Hematopoietic multipotent progenitor cell treated with erythropoietin and hydrocortisone succinate and interleukin-3 and kit ligand, for 8 days (in vitro differentiated cells): ENCODE measurements at regions not wholly inside any gene's neighbourhood (a gene's known extent, or its start where the extent isn't known, plus 50 kb on each side); places are given as distances from the start of the nearest gene placed in this dataset.

Experiments used
- DNase-seq: peaks from one replicate; pipeline ENCODE4 v3.0.0-alpha.2; 2015

GRCh38 chr11:86193297-86194095, 51.1 kb upstream of the EED start:
- DNase-seq, result peak; percentile 95

GRCh38 chr11:86192519-86193257, 51.9 kb upstream of the EED start:
- no peak for DNase-seq

DNA sequence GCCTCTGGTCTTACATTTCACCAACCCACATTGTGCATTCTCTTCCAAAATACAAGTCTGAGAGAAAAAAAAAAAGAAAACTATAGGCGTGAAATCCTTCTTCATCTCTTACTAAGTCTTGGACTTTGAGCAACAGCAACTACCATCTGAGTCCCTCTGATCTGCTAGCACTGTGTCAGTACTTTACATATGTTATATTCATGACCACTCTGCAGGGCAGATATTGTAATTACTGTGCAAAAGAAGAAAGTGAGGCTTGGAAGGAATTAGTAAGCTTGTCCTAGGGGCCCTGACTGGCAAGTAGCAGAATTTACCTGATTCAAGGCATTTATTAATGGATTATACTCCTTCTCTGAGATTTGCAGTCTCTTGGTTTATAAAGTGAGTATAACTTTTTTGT, 52.7 kb upstream of the EED start:
- no peak for DNase-seq

GRCh38 chr11:86187027-86187426, 57.5 kb upstream of the EED start:
- no peak for DNase-seq

- no peak for DNase-seq
These were observed 58.2 kb upstream of the EED start for GRCh38 chr11:86186386-86186785.

- DNase-seq, result no peak
These were observed 59.2 kb upstream of the EED start for GRCh38 chr11:86185381-86185750.

DNA sequence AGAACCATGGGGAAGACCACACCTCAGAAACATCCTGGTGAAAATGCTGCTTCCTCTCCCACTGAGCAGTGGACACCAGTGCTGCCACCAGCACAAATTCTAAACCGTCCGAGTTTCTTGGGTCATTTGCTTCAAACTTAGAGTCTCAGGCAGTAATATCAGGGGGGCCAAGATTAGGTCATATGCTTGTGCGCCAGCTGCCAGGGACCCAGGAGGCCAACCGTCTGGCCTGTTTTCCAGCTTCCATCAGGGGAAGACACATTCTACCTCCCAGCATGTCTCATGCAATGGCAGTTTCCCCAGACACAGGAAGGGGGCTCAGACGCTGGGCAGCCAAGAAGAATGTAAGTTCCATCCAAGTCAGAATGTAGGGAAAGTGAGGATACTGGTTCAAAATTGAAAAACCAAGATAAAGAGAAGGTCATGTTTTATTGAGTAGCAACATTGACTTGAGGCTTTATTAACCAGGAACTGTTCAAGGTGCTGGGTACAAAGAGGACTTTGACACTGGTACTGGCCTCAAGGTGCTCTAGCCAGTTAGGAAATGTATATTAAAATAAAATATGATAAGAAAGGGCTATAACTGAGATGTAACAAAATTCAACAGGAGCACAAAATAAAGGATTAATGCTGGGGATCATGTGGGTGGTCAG, 59.7 kb upstream of the EED start:
- DNase-seq, result no peak

GRCh38 chr11:86183694-86184093, 60.9 kb upstream of the EED start:
- DNase-seq, result peak; percentile 37

DNA sequence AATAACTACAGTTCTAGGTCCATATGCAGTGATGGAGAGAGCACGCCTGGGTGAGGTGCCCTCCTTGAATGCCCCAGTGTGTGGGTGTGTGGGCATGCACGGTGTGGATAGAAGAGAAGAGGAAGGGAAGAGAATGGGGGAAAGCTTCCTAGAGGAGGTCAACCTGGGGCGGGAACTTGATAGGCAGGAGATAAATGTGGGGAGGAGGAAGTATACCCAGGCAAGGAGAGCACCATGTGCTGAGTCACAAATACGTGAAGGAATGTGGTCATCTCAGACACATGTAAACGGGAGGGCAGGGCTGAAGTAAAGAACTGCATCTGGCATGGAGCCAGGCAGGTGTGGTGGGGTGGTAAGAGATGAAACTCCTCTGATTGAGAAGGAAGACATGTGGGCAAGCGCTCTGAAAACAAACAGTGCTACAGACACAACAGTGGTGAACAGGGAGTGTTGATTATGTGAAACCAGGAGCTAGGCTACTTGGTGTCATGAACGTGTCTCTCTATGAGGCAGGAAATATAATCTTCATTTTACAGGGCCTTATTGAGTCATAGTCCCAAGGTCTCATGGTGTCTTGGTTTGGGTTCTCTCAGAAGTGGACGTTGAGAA, 61.5 kb upstream of the EED start:
- DNase-seq, result peak; percentile 63

DNA sequence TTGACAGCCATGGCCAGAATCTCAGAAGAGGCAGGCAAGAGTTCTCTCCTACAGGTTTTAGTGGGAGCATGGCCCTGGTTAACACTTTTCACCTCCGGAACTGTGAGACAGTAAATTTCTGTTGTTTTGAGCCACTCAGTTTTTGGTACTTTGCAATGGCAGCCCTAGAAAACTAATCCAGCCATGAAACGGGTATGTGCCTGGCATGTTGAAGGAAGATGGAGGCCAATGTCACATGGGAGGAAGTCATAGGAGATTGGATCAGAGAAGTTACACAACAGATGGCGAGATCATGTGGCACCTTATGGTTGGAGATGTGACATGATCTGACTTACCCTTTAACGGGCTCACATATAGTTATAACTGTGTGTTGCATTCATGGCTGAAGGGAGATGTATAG, 63.2 kb upstream of the EED start:
- no peak for DNase-seq

DNA sequence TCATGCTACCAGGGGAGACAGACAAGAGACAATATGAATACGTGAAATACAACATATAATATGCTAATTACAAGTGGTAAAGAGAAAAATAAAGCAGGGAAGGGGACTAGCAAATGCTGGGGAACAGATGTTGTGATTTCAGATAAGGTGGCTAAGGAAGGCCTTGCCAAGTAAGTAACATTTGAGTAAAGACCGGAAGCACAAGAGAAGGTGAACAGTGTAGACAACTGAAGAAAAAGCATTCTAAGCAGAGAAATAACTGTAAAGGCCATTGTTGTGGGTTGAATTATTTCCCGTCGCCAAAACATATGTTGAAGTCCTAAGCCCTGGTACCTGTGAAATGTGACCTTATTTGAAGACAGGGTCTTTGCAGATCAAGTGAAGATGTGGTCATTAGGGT, 63.7 kb upstream of the EED start:
- DNase-seq, result no peak

DNA sequence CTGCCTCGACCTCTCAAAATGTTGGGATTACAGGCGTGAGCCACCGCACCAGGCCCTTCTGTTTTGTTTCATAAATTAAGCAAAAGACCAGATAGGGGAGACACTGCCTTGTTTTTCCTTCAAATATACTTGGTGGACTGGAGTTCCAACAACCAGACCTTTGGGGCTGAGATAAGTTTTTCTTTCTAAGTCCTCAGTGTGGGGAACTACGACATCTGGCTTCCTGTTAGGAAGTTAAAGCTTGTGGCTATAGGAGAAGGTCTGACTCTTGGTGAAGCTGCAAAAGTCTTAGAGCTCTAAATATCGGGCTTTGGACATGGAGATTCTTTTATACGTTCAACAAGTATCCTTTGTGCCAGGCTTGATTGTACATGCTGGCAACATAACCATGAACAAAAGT, 64.1 kb upstream of the EED start:
- DNase-seq, result no peak

GRCh38 chr11:86179646-86180064, 64.9 kb upstream of the EED start:
- no peak for DNase-seq

DNA sequence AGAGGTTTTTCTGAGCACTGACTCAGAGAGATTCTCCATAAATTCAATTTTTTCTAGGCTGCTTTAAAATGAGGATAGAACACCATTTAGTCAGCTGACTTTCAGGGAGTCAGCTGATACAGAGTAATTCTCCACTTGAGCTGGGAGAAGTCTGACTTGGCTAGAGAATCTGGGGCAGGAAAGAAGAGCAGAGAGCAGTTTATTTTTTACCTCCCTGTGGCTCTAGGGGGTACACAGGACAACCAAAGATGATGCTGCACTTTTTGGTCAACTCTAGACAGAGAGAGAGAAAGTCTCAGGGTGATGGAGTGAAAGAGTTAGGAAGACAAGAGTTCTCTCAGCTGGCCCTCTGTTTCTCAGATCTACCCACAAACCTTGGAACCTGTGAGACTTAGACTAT, 67.3 kb upstream of the EED start:
- peak; percentile 63 for DNase-seq

- peak; percentile 93 for DNase-seq
These were observed 68.2 kb upstream of the EED start for GRCh38 chr11:86176165-86176884.

- DNase-seq, result no peak
These were observed 68.9 kb upstream of the EED start for GRCh38 chr11:86175626-86176025.

- DNase-seq, result no peak
These were observed 69.4 kb upstream of the EED start for GRCh38 chr11:86175191-86175590.

DNA sequence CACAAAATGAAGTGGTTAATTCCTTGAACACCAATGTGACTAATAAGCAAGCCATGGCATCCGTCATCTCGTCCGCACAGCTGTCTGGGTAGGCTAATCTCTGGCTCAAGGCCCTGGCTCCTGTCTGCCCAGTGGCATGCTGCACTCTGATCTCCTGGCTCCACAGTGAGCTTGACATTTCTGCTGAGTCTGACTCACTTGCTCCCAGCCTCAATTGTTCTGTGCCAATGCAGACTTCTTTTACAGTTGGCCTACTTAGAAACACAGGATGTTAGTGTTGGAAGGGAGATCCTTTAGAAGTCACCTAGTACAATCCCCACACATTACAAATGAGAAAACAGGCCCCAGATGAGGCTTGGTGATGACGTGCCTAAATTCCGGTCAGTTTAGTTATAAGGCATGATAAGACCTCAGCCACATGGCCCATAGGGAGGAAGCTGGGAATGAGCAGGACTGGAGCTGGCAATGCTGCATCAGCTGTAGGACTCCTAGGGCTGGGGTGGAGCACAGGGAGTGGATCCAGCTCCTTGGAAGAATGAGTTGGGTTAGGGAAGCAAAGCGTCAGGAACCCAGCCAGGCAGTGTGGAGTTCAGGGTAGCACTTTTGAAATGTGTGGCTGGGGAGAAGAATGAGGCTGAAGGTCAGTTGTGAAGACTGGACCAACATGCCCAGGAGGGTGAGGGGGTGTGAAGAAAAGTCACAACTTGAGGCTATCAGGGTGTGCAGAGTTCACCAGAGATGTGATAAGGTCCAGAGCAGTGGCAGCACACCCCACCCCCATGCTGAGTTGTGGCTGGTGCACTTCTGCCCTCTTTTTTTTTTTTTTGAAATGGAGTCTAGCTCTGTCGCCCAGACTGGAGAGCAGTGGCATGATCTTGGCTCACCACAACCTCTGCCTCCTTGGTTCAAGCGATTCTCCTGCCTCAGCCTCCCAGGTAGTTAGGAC, 70.2 kb upstream of the EED start:
- peak; percentile 97 for DNase-seq

- peak; percentile 53 for DNase-seq
These were observed 71.7 kb upstream of the EED start for GRCh38 chr11:86172894-86173293.

DNA sequence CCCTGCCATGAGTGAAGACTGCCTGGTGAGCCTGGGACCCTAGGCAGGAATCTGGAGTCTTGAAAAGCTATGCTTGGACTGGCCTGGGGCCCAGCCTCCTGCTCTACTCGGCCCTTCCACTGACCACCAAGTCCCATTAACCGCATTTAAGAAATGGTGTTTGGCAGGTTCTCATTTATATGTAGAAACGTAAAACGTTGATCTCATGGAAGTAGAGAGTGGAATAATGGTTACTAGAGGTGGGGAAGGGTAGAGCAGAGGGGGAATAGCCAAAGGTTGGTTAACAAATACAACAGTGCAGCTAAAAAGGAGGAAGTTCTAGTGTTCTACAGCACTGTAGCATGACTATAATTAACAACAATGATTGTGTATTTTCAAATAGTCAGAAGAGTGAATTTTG, 72.9 kb upstream of the EED start:
- no peak for DNase-seq

- DNase-seq, result no peak
These were observed 76.9 kb upstream of the EED start for GRCh38 chr11:86167499-86168164.
